GM18861 (cell line): ENCODE measurements at regions not wholly inside any gene's neighbourhood (a gene's known extent, or its start where the extent isn't known, plus 50 kb on each side); places are given as distances from the start of the nearest gene placed in this dataset.

Experiments used
- ATAC-seq: cut with Tn5 transposase; IDR thresholded peaks from one replicate; pipeline ENCODE4 v1.9.1; 2021; ENCODE audit not compliant: unreplicated experiment

DNA sequence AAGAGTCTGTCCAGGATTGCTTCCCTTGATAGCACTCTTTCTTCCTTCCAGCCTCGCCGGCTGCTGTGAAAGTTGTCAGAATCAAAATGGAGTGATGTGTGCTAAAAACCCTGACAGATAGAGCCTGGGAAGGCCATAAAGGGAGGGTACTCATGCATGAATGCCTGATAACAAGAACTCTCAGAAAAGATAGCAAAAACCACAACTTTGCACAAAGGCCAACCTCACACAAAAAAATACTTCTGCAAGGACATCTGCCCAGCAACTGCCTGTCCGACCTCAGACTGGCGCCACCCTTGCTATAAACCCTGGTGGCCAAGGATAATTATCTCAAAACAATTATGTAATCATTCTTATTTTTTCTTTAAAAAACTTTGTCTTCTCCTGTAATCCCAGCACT lies 133.2 kb upstream of the SVIL start:
- no peak for ATAC-seq

DNA sequence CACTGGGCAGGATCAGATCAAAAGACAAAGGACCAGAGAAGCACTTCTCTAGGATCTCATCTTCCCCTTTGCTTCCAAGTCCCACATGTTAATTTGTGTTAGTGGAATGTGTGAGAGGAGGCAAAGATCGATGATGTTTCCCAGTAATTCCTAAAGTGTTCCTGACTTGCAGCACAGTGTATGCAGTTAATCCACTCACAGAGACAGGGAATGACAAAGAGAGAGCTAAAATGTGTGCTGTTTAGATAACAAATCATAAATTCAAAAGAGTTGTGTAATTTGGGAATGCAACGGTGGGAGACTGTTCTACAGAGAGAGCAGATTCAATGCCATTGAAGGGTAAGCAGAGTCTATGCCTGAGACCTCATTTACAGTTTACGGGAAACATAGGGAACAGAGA lies 132.0 kb upstream of the SVIL start:
- ATAC-seq = no peak

DNA sequence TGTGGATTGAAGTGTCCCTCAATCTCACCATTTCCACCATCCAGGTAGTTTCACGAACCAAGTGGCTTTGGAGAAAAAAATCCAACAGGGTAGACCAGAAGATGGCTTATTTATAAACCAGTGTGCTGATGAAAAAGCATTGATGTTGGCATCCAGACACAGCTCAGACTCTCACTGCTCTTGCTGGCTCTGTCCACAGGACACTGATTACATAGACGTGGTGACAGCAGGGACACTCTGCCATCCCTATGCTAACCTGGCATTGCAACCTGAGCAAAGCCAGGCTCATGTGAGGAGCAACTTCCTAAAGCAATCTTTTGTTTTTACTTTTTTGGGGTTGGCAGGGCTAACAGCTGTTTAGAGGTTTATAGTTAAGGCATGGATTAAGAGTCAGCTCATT lies 130.6 kb upstream of the SVIL start:
- ATAC-seq = no peak

DNA sequence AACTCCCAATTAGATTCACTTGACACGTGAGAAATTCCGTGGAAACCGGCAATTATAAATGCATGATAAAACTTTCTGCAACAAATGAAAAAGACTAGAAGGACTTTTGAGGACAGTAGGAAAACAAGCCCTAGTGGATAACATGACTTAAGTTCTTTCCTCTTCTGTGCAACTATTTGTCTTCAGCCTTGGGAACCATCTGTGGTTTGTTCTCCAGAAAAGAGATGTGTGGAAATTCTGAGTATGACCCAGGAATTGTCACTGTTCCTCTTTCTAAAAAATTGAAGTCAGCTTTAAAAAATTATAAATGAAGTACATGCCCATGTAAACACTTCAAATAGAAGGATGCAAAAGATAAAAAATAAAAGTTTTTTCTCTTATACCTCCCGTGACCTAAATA lies 128.6 kb upstream of the SVIL start:
- ATAC-seq = no peak

DNA sequence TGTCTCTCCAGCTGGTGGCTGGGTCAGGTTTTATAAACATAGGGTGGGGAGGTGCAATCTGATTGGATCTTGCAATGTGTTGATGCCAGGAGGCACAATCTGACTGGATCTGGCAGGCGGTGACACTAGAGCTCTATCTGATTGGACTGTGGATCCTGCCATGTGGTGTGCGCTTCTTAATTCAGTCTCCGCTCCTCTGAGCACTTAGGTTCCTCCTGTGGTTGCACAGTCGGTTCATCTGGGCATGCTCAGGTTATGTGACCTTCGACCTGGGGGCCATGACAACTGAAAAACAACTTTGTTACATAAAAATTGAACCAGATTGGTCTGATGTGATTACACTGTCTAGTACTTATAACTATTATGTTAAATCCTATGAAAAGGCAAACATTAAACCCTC lies 127.1 kb upstream of the SVIL start:
- ATAC-seq = no peak

GRCh38 chr10:29760138-29760900 lies 125.5 kb upstream of the SVIL start:
- no peak for ATAC-seq

GRCh38 chr10:29757551-29758297 lies 123.0 kb upstream of the SVIL start:
- no peak for ATAC-seq

DNA sequence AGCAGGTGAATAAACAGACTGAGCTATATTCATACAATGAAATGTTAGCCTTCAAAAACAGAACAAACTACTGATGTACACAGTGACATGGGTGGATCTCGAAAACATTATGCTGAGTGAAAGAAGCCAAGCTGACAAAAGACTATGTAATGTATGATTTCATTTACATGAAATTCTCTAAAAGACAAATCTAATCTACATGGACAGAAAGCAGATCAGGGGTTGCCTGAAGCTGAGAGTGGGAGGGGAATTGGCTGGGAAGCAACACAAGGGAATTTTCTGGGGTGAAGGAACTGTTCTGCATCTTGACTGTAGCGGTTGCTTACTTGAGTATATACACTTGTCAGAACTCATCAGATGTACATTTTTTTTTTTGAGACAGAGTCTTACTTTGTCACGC lies 121.7 kb upstream of the SVIL start:
- no peak for ATAC-seq

DNA sequence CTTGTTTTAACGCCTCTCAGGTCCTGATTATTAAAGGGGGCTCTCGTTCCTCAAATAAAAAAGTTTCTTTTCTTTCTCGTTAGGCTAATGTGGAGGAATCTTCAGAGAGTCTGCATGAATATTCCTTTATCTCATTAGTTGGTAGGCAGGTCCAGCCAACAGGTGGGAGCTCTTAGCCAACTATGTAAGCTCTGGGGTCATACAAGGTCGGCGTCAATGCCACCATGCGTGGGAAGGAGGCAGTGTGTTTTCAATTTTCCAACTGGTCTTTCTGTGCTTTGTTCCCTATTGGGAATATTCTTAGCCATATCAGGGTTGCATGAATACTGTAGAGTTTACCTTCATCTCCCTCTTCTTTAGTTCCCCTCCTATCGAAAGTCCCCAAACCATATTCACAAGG lies 118.5 kb upstream of the SVIL start:
- ATAC-seq = no peak

- no peak for ATAC-seq
Measured at GRCh38 chr10:29751684-29752083, 116.9 kb upstream of the SVIL start.

GRCh38 chr10:29751240-29751639 lies 116.5 kb upstream of the SVIL start:
- ATAC-seq = no peak

- no peak for ATAC-seq
Measured at GRCh38 chr10:29749150-29749549, 114.4 kb upstream of the SVIL start.

GRCh38 chr10:29748109-29748650 lies 113.4 kb upstream of the SVIL start:
- no peak for ATAC-seq

- ATAC-seq = no peak
Measured at GRCh38 chr10:29746080-29746797, 111.5 kb upstream of the SVIL start.

- no peak for ATAC-seq
Measured at GRCh38 chr10:29740981-29741545, 106.3 kb upstream of the SVIL start.

DNA sequence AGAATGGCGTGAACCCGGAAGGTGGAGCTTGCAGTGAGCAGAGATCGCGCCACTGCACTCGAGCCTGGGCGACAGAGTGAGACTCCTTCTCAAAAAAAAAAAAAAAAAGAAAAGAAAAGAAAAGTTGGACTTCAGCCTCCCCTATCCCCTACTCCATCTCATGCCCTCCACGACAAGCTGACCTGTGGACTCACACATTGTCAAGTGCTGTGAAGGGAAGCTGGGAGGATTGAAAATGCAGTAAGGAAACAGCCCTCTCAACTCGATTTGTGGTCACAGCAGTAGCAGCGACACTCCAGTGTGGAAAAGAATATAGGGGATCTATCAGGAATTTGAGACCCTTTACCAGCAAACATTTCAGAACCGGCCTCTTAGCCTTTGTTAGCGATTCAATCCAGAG lies 103.6 kb upstream of the SVIL start:
- no peak for ATAC-seq

DNA sequence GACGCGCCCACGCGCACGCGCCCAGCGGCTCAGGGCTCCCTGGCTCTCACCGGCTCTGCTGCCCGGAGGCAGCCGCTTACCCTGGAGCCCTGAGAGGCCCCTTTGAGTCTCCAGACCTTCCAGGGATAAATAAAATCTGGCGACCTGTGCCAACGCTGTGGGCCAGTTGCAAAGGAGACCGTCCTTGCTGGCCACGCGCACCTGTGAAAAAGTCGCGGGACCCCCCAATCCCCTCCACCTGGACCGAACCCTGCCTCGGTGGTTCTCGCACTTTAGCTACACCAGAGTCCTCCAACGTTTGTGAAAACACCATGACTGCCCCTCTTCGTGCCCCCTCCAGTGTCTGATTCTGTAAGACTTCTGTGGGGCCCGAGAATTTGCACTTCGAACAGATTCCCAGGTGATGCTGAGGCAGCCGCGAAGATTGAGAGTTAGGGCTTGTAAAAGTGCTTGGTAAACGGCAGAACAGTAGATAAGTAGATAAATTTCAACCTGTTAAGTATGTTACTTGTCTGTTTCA lies 102.4 kb upstream of the SVIL start:
- no peak for ATAC-seq

- ATAC-seq = no peak
Measured at GRCh38 chr10:29736366-29737073, 101.7 kb upstream of the SVIL start.

DNA sequence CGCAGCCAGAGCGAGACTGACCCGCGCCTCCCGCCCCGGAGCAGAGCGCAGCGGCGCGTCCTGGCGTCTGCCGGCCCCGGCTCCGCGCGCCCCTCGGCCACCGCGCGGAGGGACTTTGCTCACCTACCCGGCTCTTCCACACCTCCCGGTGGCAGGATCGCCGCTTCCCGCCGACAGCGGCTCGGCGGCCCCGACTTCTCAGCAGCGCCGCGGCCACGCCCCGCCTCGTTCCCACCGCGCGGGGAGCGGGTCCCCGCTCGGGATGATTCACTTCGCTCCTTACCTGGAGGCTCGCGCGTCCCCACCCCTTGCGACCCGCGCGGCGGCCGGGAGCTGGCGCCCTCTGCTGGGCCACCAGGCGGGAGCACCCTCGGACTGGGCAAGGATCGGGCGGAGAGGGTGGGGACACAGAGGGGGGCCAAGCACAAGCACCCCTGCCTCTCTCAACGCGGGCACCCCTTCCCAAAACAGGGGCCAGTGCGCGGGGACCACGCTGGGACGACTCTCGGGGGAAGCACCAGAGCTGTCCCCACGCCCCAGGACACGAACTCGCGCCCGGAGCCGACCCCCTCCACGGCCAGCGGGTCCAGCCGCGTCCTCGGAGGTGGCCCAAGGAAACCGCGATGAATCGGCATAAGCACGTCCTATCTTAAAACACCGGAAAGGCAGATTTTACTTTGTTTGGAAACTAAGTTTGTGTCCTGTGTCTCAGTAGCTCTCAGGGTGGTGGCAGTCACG lies 101.0 kb upstream of the SVIL start:
- peak; percentile 66 for ATAC-seq
